Testis (tissue), 2 donors: ENCODE measurements at regions not wholly inside any gene's neighbourhood (a gene's known extent, or its start where the extent isn't known, plus 50 kb on each side); places are given as distances from the start of the nearest gene placed in this dataset.

Source experiments
- POLR2A ChIP-seq: fragments of 450-650 bp; IDR thresholded peaks from one replicate; pipeline ENCODE4 v1.6.1; 2017; ENCODE audit warnings: antibody characterized with exemption, mild to moderate bottlenecking, moderate library complexity
- TF ChIP-seq, protein P1 (sequence below), 3 experiments: fragments of 450-650 bp in 2 of 3; fragments of 200-600 bp in 1 of 3; sonication (generic) in 1 of 3; IDR thresholded peaks; one replicate each; pipeline ENCODE4 v1.5.1; 2016 to 2019; ENCODE audit warnings: antibody characterized with exemption in 3 of 3, mild to moderate bottlenecking in 2 of 3, moderate library complexity in 1 of 3

DNA sequence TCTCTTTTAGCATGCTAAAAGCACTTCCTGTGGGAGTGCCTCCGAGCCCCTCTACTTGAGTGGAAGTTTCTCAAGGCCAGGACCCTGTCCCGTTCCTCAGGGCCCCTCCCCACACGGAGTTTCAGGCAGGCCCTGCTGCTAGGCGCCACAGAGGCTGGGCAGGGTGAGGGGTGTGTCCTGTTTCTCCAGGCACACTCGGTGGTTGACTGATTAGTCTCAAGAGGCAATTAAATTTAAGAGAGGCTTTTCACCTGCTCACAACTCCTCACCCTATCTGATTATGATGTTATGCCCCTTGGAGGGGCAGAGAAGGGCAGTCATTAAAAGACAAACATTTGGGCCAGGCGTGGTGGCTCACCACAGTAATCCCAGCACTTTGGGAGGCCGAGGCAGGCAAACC, 160.8 kb upstream of the HAAO start:
- TF ChIP-seq, protein P1, sequence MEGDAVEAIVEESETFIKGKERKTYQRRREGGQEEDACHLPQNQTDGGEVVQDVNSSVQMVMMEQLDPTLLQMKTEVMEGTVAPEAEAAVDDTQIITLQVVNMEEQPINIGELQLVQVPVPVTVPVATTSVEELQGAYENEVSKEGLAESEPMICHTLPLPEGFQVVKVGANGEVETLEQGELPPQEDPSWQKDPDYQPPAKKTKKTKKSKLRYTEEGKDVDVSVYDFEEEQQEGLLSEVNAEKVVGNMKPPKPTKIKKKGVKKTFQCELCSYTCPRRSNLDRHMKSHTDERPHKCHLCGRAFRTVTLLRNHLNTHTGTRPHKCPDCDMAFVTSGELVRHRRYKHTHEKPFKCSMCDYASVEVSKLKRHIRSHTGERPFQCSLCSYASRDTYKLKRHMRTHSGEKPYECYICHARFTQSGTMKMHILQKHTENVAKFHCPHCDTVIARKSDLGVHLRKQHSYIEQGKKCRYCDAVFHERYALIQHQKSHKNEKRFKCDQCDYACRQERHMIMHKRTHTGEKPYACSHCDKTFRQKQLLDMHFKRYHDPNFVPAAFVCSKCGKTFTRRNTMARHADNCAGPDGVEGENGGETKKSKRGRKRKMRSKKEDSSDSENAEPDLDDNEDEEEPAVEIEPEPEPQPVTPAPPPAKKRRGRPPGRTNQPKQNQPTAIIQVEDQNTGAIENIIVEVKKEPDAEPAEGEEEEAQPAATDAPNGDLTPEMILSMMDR (IDR thresholded peaks at IDR 0.05): no peak
- TF ChIP-seq POLR2A: no peak
